ENCODE measurements at regions not wholly inside any gene's neighbourhood (a gene's known extent, or its start where the extent isn't known, plus 50 kb on each side); places are given as distances from the start of the nearest gene placed in this dataset.

DNA sequence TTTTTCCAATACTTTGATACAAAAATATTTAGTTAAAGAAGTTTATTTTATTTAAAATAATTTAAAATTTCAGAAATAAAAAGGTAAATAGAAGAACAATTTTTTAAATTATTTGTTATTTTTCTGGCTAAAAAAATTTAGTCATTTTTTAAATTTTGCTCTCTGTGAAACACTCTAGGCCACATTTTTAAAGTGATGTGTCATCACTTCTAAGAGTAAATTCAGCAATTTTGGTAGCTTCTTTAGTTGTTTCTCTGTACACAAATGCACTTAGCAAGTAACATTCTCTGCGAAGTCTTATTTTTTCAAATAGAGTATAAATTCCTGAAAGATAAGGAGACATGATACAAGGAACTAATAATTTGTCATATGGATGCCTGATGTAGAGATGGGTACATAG, 760.0 kb upstream of the PRMT6 start:
- H3K27me3 ChIP-seq, result no peaks in the 10 kb centered on the region
- H3K9me3 ChIP-seq, result no peaks in the 10 kb centered on the region
- no peak overlapping the region for H3K4me3 ChIP-seq
- no peaks in the 10 kb centered on the region for H3K4me1 ChIP-seq
- TF ChIP-seq CTCF (IDR thresholded peaks at IDR 0.05), result no peak
- H3K27ac ChIP-seq, result no peak overlapping the region
- DNase-seq (ENCODE audit: low spot score), result no peak
- no peaks in the 10 kb centered on the region for H3K36me3 ChIP-seq

GRCh38 chr1:106304106-106304505, 752.4 kb upstream of the PRMT6 start:
- no peak overlapping the region for H3K27ac ChIP-seq
- no peak for TF ChIP-seq CTCF (IDR thresholded peaks at IDR 0.05)
- DNase-seq (ENCODE audit: low spot score), result no peak
- H3K4me1 ChIP-seq, result no peaks in the 10 kb centered on the region
- H3K27me3 ChIP-seq, result no peaks in the 10 kb centered on the region
- peaks cover 0 to 25% of the 10 kb centered on the region in 2 donors for H3K9me3 ChIP-seq
- no peak overlapping the region for H3K4me3 ChIP-seq
- H3K36me3 ChIP-seq, result no peaks in the 10 kb centered on the region

DNA sequence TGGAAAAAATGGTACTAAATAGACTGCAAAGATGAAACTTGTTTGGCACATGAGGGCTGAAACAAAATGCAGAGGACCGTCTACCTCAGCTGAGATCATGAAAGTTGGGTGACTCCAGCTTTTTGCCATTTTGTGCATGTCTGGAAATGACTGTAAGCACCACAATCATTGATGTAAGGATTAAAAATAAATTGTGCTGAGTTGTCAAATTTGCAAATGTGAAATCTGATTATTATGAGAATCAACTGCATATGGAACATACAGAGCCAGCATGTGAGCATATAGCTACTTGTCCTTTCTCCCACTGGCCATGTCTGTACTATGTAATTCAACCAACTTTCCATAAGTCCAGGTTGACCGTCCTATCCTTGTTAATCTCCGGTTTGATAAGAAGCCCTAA, 736.9 kb upstream of the PRMT6 start:
- DNase-seq (ENCODE audit: low spot score), result no peak
- no peaks in the 10 kb centered on the region for H3K4me1 ChIP-seq

DNA sequence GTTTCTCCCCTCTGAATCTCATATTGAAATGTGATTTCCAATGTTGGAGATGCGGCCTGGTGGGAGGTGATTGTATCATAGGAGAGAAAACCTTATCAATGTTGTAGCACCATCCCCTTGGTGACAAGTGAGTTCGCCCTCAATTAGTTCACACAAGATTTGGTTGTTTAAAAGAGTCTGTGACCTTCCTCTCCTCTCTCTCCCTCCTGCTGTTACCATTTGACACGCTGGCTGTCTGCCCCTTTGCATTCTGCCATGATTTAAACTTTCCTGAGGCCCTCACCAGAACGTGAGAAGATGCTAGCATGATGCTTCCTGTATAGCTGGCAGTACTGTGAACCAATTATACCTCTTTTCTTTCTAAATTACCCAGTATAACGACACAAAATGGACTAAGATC, 730.9 kb upstream of the PRMT6 start:
- no peaks in the 10 kb centered on the region for H3K27me3 ChIP-seq
- no peak for DNase-seq (ENCODE audit: low spot score)
- H3K4me3 ChIP-seq, result no peak overlapping the region
- no peak overlapping the region for H3K27ac ChIP-seq
- no peaks in the 10 kb centered on the region for H3K36me3 ChIP-seq
- no peak for TF ChIP-seq CTCF (IDR thresholded peaks at IDR 0.05)
- no peaks in the 10 kb centered on the region for H3K4me1 ChIP-seq
- H3K9me3 ChIP-seq, result no peaks in the 10 kb centered on the region

More for the DNA sequence above, 736.9 kb upstream of the PRMT6 start:
- Histone ChIP-seq H3K36me3 (no peaks in the 10 kb centered on the region), H3K9me3 (peaks cover 0 to 8% of the 10 kb centered on the region in 2 donors), H3K27ac (no peak overlapping the region), H3K27me3 (no peaks in the 10 kb centered on the region), H3K4me3 (no peak overlapping the region)
- TF ChIP-seq CTCF (IDR thresholded peaks at IDR 0.05), result no peak

DNA sequence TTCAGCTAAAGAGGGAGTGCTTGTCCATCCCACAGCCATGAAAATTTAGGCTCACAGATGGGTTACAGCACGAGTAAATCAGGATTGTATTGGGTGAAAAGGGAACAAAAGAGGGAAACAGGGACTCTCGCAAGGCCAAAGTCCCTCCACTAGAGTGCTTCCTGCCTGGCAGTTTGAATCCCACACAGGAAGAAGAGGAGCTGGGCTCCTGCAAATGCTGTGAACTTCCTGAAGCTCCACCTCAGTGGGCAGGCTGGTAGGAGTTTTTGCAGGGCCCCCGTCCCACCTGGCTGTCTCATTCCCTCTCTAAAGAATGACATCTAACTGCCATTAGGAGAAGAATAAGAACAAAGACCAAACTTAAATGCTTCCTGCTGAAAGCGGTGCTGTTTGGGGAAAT, 712.0 kb upstream of the PRMT6 start:
- Histone ChIP-seq H3K4me3 (no peak overlapping the region), H3K9me3 (no peaks in the 10 kb centered on the region), H3K36me3 (no peaks in the 10 kb centered on the region), H3K27me3 (no peaks in the 10 kb centered on the region), H3K4me1 (no peaks in the 10 kb centered on the region), H3K27ac (no peak overlapping the region)
- TF ChIP-seq CTCF (IDR thresholded peaks at IDR 0.05), result no peak
- no peak for DNase-seq (ENCODE audit: low spot score)

DNA sequence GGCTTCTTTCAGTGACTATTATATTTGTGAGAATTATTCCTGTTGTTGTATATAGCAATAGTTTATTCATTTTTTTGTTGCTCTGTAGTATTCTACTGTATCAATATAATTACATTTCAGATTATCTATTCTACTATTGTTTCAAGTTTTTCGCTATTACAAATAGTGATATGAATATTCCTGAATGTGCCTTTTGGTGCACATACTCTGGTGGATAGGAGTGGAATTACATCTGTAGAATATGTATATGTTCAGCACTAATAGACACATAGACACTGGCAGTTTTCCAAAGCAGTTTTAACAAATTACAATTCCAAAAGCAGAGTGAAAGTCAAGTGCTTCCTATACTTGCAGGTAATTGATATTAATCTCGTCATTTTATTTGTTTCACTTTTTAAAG, 696.2 kb upstream of the PRMT6 start:
- no peak for DNase-seq (ENCODE audit: low spot score)
- Histone ChIP-seq H3K4me1 (no peaks in the 10 kb centered on the region), H3K27me3 (no peaks in the 10 kb centered on the region), H3K9me3 (peaks cover 0 to 18% of the 10 kb centered on the region in 2 donors), H3K4me3 (no peak overlapping the region), H3K36me3 (no peaks in the 10 kb centered on the region), H3K27ac (no peak overlapping the region)
- TF ChIP-seq CTCF (IDR thresholded peaks at IDR 0.05), result peak in 1 of 2 donors; percentile 19

Data from right atrium auricular region (tissue), 2 donors.